ENCODE measurements at regions not wholly inside any gene's neighbourhood (a gene's known extent, or its start where the extent isn't known, plus 50 kb on each side); places are given as distances from the start of the nearest gene placed in this dataset.

- TF ChIP-seq YY1 (IDR thresholded peaks at IDR 0.05; ENCODE audit: low read depth) (no peak), REST (IDR thresholded peaks at IDR 0.05; ENCODE audit: low read depth) (no peak)
Observed at GRCh38 chr3:18135060-18135814, 289.9 kb downstream of the SATB1 start.

All from Ishikawa (cell line).